IMR-90 (cell line): ENCODE measurements at regions not wholly inside any gene's neighbourhood (a gene's known extent, or its start where the extent isn't known, plus 50 kb on each side); places are given as distances from the start of the nearest gene placed in this dataset.

Experiments used
- BHLHE40 ChIP-seq: fragments of 150-350 bp; IDR thresholded peaks from 2 replicates; pipeline ENCODE4 v1.6.1; 2016; ENCODE audit warnings: mild to moderate bottlenecking, low read depth, low read length
- CEBPB ChIP-seq: IDR thresholded peaks from 2 replicates; pipeline ENCODE4 v1.6.1; 2012; ENCODE audit warnings: low read depth, low read length, improper control_type of control experiment
- CHD1 ChIP-seq: IDR thresholded peaks from 2 replicates; pipeline ENCODE4 v1.6.1; 2012; ENCODE audit warnings: low read depth, low read length, improper control_type of control experiment
- CTCF ChIP-seq: conservative IDR thresholded peaks from 2 replicates; pipeline ENCODE4 v1.5.1; 2012; ENCODE audit warnings: mild to moderate bottlenecking, low read depth, low read length, improper control_type of control experiment
- FOS ChIP-seq: fragments of 150-350 bp; IDR thresholded peaks from 2 replicates; pipeline ENCODE4 v1.6.1; 2016; ENCODE audit warnings: low read depth, low read length
- MAFK ChIP-seq: IDR thresholded peaks from 2 replicates; pipeline ENCODE4 v1.6.1; 2012; ENCODE audit warnings: low read depth, low read length, improper control_type of control experiment
- MXI1 ChIP-seq: IDR thresholded peaks from 2 replicates; pipeline ENCODE4 v1.6.1; 2012; ENCODE audit warnings: low read depth, mild to moderate bottlenecking, low read length, moderate library complexity, borderline replicate concordance
- NFE2L2 ChIP-seq: fragments of 150-350 bp; IDR thresholded peaks from 2 replicates; pipeline ENCODE4 v1.6.1; 2016; ENCODE audit warnings: low read depth, mild to moderate bottlenecking, low read length
- POLR2A ChIP-seq: IDR thresholded peaks from 2 replicates; pipeline ENCODE4 v1.6.1; 2012; ENCODE audit warnings: mild to moderate bottlenecking, low read depth, low read length
- RAD21 ChIP-seq: IDR thresholded peaks from 2 replicates; pipeline ENCODE4 v1.6.1; 2012; ENCODE audit warnings: low read length, improper control_type of control experiment
- RFX5 ChIP-seq: IDR thresholded peaks from 2 replicates; pipeline ENCODE4 v1.8.0; 2012; ENCODE audit warnings: low read depth, mild to moderate bottlenecking, low read length, moderate library complexity
- SMC3 ChIP-seq: fragments of 150-350 bp; IDR thresholded peaks from 2 replicates; pipeline ENCODE4 v1.6.1; 2016; ENCODE audit warnings: low read depth, mild to moderate bottlenecking, antibody characterized with exemption, low read length, moderate library complexity
- TF ChIP-seq, protein P1 (sequence below): fragments of 150-350 bp; IDR thresholded peaks from 2 replicates; pipeline ENCODE4 v1.6.1; 2016; ENCODE audit warnings: low read depth, mild to moderate bottlenecking, low read length, moderate library complexity, borderline replicate concordance

DNA sequence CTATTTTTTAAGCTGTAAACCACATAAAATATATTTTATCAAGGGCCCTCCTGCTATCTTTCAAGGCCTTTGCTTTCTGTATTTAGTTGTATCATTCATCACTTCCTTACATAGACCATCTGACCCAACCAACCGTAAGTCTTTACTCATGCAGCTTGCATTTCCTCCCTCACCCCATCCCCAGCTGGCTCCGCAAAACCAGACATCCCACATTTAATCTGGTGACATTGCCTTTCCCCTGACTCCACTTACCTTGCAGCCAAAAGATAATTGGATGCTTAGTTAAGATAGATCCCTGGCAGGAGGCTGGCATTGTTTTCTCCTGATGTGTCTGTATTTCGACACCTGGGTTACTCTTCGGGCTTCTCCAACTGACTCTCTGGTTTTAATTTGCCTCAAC is 183.7 kb upstream of the LDB2 start:
- TF ChIP-seq, protein P1, sequence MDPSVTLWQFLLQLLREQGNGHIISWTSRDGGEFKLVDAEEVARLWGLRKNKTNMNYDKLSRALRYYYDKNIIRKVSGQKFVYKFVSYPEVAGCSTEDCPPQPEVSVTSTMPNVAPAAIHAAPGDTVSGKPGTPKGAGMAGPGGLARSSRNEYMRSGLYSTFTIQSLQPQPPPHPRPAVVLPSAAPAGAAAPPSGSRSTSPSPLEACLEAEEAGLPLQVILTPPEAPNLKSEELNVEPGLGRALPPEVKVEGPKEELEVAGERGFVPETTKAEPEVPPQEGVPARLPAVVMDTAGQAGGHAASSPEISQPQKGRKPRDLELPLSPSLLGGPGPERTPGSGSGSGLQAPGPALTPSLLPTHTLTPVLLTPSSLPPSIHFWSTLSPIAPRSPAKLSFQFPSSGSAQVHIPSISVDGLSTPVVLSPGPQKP, result no peak
- TF ChIP-seq CTCF, result no peak
- no peak for TF ChIP-seq POLR2A
- TF ChIP-seq SMC3, result no peak
- TF ChIP-seq RAD21, result no peak
- no peak for TF ChIP-seq FOS
- TF ChIP-seq BHLHE40, result no peak
- no peak for TF ChIP-seq CHD1
- no peak for TF ChIP-seq MAFK
- TF ChIP-seq RFX5, result no peak
- TF ChIP-seq CEBPB, result no peak
- TF ChIP-seq NFE2L2, result no peak
- TF ChIP-seq MXI1, result no peak
